KG1 (cell line): ENCODE measurements at regions not wholly inside any gene's neighbourhood (a gene's known extent, or its start where the extent isn't known, plus 50 kb on each side); places are given as distances from the start of the nearest gene placed in this dataset.
"Not testable (repeated sequence)": the region's sequence is repeated elsewhere in the genome, so short reads cannot be mapped to it uniquely, and the experiment has no call there.

ENCODE experiments used
- DNase-seq: peaks from one replicate; lab custom pipeline; 2025; lab: John Stamatoyannopoulos, UW

GRCh38 chr5:16987776-16988175, 51.7 kb upstream of the MYO10 start:
- no peak for DNase-seq

DNA sequence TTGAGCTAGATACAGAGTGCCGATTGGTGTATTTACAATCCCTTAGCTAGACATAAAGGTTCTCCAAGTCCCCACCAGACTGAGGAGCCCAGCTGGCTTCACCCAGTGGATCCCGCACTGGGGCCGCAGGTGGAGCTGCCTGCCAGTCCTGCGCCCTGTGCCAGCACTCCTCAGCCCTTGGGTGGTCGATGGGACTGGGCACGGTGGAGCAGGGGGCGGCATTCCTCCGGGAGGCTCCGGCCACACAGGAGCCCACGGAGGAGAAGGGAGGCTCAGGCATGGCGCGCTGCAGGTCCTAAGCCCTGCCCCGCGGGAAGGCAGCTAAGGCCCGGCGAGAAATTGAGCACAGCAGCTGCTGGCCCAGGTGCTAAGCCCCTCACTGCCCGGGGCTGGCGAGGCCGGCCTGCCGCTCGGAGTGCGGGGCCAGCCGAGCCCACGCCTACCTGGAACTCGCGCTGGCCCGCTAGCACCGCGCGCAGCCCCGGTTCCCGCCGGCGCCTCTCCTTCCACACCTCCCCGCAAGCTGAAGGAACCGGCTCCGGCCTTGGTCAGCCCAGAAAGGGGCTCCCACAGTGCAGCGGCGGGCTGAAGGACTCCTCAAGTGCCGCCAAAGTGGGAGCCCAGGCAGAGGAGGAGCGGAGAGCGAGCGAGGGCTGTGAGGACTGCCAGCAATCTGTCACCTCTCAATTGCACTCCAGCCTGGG, 54.9 kb upstream of the MYO10 start:
- DNase-seq: not testable (repeated sequence)

- no peak for DNase-seq
Measured at GRCh38 chr5:16992006-16992405, 55.9 kb upstream of the MYO10 start.

DNA sequence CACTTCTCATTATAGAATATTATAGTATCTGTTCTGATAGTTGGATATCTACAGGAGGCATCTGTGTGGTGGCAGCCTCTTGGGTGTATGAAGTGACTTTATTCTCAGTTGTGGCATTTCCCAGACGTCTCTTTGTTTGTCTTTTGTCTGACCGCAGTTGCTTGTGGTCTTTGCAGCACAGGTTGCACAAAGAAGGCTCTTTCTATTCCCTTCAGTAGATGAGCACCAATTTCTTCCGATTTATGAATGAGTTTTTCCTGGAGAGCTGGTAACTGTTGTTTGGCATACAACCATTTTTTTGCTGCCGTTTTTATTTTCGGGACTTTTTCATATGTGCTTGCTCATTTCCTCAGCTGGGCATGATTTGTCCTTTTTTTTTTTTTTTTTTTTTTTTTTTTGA, 56.4 kb upstream of the MYO10 start:
- no peak for DNase-seq

- no peak for DNase-seq
Measured at GRCh38 chr5:16994565-16994964, 58.5 kb upstream of the MYO10 start.

- no peak for DNase-seq
Measured at GRCh38 chr5:16995372-16995771, 59.3 kb upstream of the MYO10 start.

GRCh38 chr5:17000291-17000939, 64.3 kb upstream of the MYO10 start:
- no peak for DNase-seq

GRCh38 chr5:17001428-17001827, 65.3 kb upstream of the MYO10 start:
- DNase-seq: no peak

- DNase-seq: no peak
Measured at GRCh38 chr5:17004441-17005106, 68.5 kb upstream of the MYO10 start.

GRCh38 chr5:17005107-17005828, 69.2 kb upstream of the MYO10 start:
- no peak for DNase-seq

- DNase-seq: no peak
Measured at GRCh38 chr5:17012289-17012688, 76.2 kb upstream of the MYO10 start.

DNA sequence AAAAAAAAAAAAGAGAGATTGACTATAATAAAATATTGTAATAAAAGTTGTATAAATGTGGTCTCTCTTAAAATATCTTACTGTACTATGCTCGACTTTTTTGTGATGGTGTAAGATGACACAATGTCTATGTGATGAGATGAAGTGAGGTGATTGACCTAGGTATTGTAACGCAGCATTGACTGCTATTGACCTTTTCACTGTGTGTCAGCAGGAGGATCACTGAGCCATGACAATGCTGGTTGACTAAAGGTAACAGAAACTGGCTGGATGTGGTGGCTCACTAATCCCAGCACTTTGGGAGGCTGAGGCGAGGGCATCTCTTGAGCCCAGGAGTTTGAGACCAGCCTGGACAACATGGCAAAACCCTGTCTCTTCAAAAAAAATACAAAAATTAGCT, 78.6 kb upstream of the MYO10 start:
- no peak for DNase-seq

DNA sequence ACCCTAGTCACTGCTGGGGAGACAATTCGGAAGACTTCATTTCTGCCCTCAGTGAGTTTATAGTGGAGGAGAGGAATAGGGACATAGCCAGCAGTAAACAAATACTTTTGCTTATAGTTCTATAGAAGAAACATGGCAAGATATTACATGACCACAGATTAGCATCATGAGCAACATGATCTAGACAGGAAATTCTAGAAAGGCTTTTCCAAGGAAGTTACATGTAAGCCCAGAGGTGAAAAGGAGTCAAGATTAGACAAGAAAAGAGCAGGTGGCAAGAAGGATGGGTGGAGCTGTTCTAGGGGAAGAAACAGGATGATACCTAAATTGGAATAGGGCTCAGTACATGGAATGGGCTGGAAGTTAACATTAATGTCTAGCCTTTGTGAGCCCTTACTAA, 82.8 kb upstream of the MYO10 start:
- DNase-seq: no peak

- no peak for DNase-seq
Measured at GRCh38 chr5:17019324-17019723, 83.2 kb upstream of the MYO10 start.

- DNase-seq: no peak
Measured at GRCh38 chr5:17020678-17021601, 84.9 kb upstream of the MYO10 start.

GRCh38 chr5:17021602-17021932, 85.5 kb upstream of the MYO10 start:
- DNase-seq: no peak

DNA sequence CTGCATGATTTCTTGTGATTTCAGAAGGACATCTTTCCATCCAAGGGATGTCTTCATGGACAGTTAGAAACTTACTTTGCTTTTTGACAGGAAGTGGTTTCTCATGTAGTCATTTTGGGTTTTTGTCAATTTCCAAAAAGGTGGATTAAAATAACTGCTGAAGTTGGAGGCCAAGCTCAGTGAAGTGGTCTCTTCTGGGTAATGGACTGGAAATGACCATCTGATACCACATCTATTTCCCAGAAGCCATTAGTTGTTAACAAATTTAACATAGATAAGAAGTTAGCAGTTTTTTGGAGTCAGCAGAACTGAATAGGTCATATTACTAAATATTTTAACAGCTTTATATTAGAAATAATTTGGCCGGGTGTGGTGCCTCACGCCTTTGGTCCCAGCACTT, 86.2 kb upstream of the MYO10 start:
- DNase-seq: no peak

GRCh38 chr5:17024686-17025180, 88.6 kb upstream of the MYO10 start:
- no peak for DNase-seq

- DNase-seq: not testable (repeated sequence)
Measured at GRCh38 chr5:17031659-17032277, 95.7 kb upstream of the MYO10 start.

DNA sequence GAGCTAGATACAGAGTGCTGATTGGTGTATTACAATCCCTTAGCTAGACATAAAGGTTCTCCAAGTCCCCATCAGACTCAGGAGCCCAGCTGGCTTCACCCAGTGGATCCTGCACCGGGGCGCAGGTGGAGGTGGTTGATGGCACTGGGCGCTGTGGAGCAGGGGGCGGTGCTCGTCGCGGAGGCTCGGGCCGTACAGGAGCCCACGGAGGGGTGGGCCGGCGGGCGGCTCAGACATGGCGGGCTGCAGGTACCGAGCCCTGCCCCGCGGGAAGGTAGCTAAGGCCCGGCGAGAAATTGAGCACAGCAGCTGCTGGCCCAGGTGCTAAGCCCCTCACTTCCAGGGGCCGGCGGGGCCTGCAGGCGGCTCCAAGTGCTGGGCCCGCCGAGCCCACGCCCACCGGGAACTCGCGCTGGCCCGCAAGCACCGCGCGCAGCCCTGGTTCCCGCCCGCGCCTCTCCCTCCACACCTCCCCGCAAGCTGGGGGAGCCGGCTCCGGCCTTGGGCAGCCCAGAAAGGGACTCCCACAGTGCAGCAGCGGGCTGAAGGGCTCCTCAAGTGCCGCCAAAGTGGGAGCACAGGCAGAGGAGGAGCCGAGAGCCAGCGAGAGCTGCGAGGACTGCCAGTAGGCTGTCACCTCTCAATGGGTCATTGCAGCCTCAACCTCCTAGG, 96.4 kb upstream of the MYO10 start:
- not testable (repeated sequence) for DNase-seq
